ENCODE measurements at regions not wholly inside any gene's neighbourhood (a gene's known extent, or its start where the extent isn't known, plus 50 kb on each side); places are given as distances from the start of the nearest gene placed in this dataset.
"Not testable (repeated sequence)": the region's sequence is repeated elsewhere in the genome, so short reads cannot be mapped to it uniquely, and the experiment has no call there.

GRCh38 chr2:144011553-144011952 is 508.4 kb downstream of the ZEB2 start:
- no peak for DNase-seq (ENCODE audit: low read depth)

GRCh38 chr2:144011098-144011497 is 508.8 kb downstream of the ZEB2 start:
- no peak for DNase-seq (ENCODE audit: low read depth)

- no peak for DNase-seq (ENCODE audit: low read depth)
These were observed 509.7 kb downstream of the ZEB2 start for GRCh38 chr2:144010096-144010836.

GRCh38 chr2:144006139-144006538 is 513.8 kb downstream of the ZEB2 start:
- DNase-seq (ENCODE audit: low read depth), result no peak

- no peak for DNase-seq (ENCODE audit: low read depth)
These were observed 515.2 kb downstream of the ZEB2 start for GRCh38 chr2:144004742-144005141.

- DNase-seq (ENCODE audit: low read depth), result no peak
These were observed 516.4 kb downstream of the ZEB2 start for GRCh38 chr2:144003460-144004075.

GRCh38 chr2:143996974-143997373 is 522.9 kb downstream of the ZEB2 start:
- no peak for DNase-seq (ENCODE audit: low read depth)

GRCh38 chr2:143994961-143995360 is 525.0 kb downstream of the ZEB2 start:
- DNase-seq (ENCODE audit: low read depth), result no peak

GRCh38 chr2:143991596-143991995 is 528.3 kb downstream of the ZEB2 start:
- DNase-seq (ENCODE audit: low read depth), result not testable (repeated sequence)

GRCh38 chr2:143988082-143988481 is 531.8 kb downstream of the ZEB2 start:
- DNase-seq (ENCODE audit: low read depth), result no peak

- no peak for DNase-seq (ENCODE audit: low read depth)
These were observed 538.5 kb downstream of the ZEB2 start for GRCh38 chr2:143981428-143981827.

GRCh38 chr2:143977356-143977755 is 542.6 kb downstream of the ZEB2 start:
- no peak for DNase-seq (ENCODE audit: low read depth)

GRCh38 chr2:143975216-143975615 is 544.7 kb downstream of the ZEB2 start:
- no peak for DNase-seq (ENCODE audit: low read depth)

- no peak for DNase-seq (ENCODE audit: low read depth)
These were observed 545.7 kb downstream of the ZEB2 start for GRCh38 chr2:143974262-143974661.

GRCh38 chr2:143968860-143969259 is 551.1 kb downstream of the ZEB2 start:
- no peak for DNase-seq (ENCODE audit: low read depth)

GRCh38 chr2:143968360-143968759 is 551.6 kb downstream of the ZEB2 start:
- DNase-seq (ENCODE audit: low read depth), result no peak

- DNase-seq (ENCODE audit: low read depth), result no peak
These were observed 554.3 kb downstream of the ZEB2 start for GRCh38 chr2:143965493-143966164.

- DNase-seq (ENCODE audit: low read depth), result no peak
These were observed 555.0 kb downstream of the ZEB2 start for GRCh38 chr2:143964891-143965290.

GRCh38 chr2:143960177-143960576 is 559.7 kb downstream of the ZEB2 start:
- no peak for DNase-seq (ENCODE audit: low read depth)

- no peak for DNase-seq (ENCODE audit: low read depth)
These were observed 562.6 kb downstream of the ZEB2 start for GRCh38 chr2:143957321-143957720.

GRCh38 chr2:143955401-143956065 is 564.4 kb downstream of the ZEB2 start:
- DNase-seq (ENCODE audit: low read depth), result no peak

GRCh38 chr2:143954844-143955243 is 565.1 kb downstream of the ZEB2 start:
- DNase-seq (ENCODE audit: low read depth), result no peak

GRCh38 chr2:143954186-143954585 is 565.7 kb downstream of the ZEB2 start:
- no peak for DNase-seq (ENCODE audit: low read depth)

Data from T follicular helper cell (primary cell).